ENCODE measurements at regions not wholly inside any gene's neighbourhood (a gene's known extent, or its start where the extent isn't known, plus 50 kb on each side); places are given as distances from the start of the nearest gene placed in this dataset.

- TF ChIP-seq, protein P1, sequence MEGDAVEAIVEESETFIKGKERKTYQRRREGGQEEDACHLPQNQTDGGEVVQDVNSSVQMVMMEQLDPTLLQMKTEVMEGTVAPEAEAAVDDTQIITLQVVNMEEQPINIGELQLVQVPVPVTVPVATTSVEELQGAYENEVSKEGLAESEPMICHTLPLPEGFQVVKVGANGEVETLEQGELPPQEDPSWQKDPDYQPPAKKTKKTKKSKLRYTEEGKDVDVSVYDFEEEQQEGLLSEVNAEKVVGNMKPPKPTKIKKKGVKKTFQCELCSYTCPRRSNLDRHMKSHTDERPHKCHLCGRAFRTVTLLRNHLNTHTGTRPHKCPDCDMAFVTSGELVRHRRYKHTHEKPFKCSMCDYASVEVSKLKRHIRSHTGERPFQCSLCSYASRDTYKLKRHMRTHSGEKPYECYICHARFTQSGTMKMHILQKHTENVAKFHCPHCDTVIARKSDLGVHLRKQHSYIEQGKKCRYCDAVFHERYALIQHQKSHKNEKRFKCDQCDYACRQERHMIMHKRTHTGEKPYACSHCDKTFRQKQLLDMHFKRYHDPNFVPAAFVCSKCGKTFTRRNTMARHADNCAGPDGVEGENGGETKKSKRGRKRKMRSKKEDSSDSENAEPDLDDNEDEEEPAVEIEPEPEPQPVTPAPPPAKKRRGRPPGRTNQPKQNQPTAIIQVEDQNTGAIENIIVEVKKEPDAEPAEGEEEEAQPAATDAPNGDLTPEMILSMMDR (IDR thresholded peaks at IDR 0.05; ENCODE audit: insufficient read depth, low read length, poor library complexity, severe bottlenecking) = no peak
- TF ChIP-seq EZH2phosphoT487 (conservative IDR thresholded peaks at IDR 0.05; ENCODE audit: low read length) = no peak
Observed at GRCh38 chr2:51218047-51218446, 186.1 kb upstream of the NRXN1 start.

All from SU-DHL-6 (cell line).